ENCODE measurements at regions not wholly inside any gene's neighbourhood (a gene's known extent, or its start where the extent isn't known, plus 50 kb on each side); places are given as distances from the start of the nearest gene placed in this dataset.

GRCh38 chr13:50735071-50735470, 108.4 kb downstream of the DLEU7 start:
- TF ChIP-seq, protein P1, sequence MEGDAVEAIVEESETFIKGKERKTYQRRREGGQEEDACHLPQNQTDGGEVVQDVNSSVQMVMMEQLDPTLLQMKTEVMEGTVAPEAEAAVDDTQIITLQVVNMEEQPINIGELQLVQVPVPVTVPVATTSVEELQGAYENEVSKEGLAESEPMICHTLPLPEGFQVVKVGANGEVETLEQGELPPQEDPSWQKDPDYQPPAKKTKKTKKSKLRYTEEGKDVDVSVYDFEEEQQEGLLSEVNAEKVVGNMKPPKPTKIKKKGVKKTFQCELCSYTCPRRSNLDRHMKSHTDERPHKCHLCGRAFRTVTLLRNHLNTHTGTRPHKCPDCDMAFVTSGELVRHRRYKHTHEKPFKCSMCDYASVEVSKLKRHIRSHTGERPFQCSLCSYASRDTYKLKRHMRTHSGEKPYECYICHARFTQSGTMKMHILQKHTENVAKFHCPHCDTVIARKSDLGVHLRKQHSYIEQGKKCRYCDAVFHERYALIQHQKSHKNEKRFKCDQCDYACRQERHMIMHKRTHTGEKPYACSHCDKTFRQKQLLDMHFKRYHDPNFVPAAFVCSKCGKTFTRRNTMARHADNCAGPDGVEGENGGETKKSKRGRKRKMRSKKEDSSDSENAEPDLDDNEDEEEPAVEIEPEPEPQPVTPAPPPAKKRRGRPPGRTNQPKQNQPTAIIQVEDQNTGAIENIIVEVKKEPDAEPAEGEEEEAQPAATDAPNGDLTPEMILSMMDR (IDR thresholded peaks at IDR 0.05), result no peak
- no peak for TF ChIP-seq POLR2A (IDR thresholded peaks at IDR 0.05)

Measured in lower leg skin (tissue), 3 donors.